Muscle of leg (tissue), 3 donors: ENCODE measurements at regions not wholly inside any gene's neighbourhood (a gene's known extent, or its start where the extent isn't known, plus 50 kb on each side); places are given as distances from the start of the nearest gene placed in this dataset.

Experiments
- DNase-seq: peaks from one replicate; pipeline ENCODE4 v3.0.0; 2013
- H3K27ac ChIP-seq: one replicate; pipeline ENCODE4 v1.5.1; 2013; ENCODE audit warnings: mild to moderate bottlenecking, low read length, control low read depth
- H3K27me3 ChIP-seq: one replicate; pipeline ENCODE4 v1.6.1; 2013; ENCODE audit warnings: low read length; ENCODE audit not compliant: control insufficient read depth, insufficient read depth
- H3K36me3 ChIP-seq: one replicate; pipeline ENCODE4 v1.6.1; 2013; ENCODE audit warnings: low read length; ENCODE audit not compliant: control insufficient read depth, insufficient read depth
- H3K4me1 ChIP-seq: one replicate; pipeline ENCODE4 v1.6.1; 2013; ENCODE audit warnings: low read length; ENCODE audit not compliant: control insufficient read depth, insufficient read depth
- H3K4me3 ChIP-seq: one replicate; pipeline ENCODE4 v1.5.1; 2013; ENCODE audit warnings: low read length, control low read depth
- H3K9me3 ChIP-seq: replicated peaks from 2 replicates; pipeline ENCODE4 v1.6.1; 2013; ENCODE audit warnings: low read depth, low read length; ENCODE audit not compliant: control insufficient read depth
- WGBS: methylation state at CpG from one replicate; pipeline ENCODE4 v1.1.5; 2013; ENCODE audit warnings: missing lambda C conversion rate; ENCODE audit not compliant: insufficient coverage; 5-methylcytosine and 5-hydroxymethylcytosine counted together

- Histone ChIP-seq H3K27ac (no peak overlapping the region), H3K9me3 (peaks cover 2% of the 10 kb centered on the region), H3K36me3 (no peaks in the 10 kb centered on the region), H3K4me3 (no peak overlapping the region), H3K4me1 (no peaks in the 10 kb centered on the region), H3K27me3 (no peaks in the 10 kb centered on the region)
- no CpG with 5 or more reads among the region's 5 CpGs for WGBS
- DNase-seq, result no peak
These were observed 585.5 kb downstream of the VRK1 start for GRCh38 chr14:97382616-97383226.

GRCh38 chr14:97385727-97386126 is 588.5 kb downstream of the VRK1 start:
- no peaks in the 10 kb centered on the region for H3K36me3 ChIP-seq
- no peaks in the 10 kb centered on the region for H3K27me3 ChIP-seq
- peaks cover 2% of the 10 kb centered on the region for H3K9me3 ChIP-seq
- peaks cover 3% of the 10 kb centered on the region for H3K4me1 ChIP-seq
- no peak for DNase-seq
- WGBS, result 57% methylated on average over 1 of the region's 3 CpGs
- H3K27ac ChIP-seq, result no peak overlapping the region
- no peak overlapping the region for H3K4me3 ChIP-seq

GRCh38 chr14:97387252-97387874 is 590.2 kb downstream of the VRK1 start:
- Histone ChIP-seq H3K4me1 (peaks cover 3% of the 10 kb centered on the region), H3K9me3 (no peaks in the 10 kb centered on the region), H3K36me3 (no peaks in the 10 kb centered on the region), H3K27me3 (no peaks in the 10 kb centered on the region), H3K27ac (no peak overlapping the region), H3K4me3 (no peak overlapping the region)
- WGBS, result 57% methylated on average over 8 of the region's 9 CpGs
- no peak for DNase-seq

GRCh38 chr14:97388408-97388807 is 591.2 kb downstream of the VRK1 start:
- H3K27me3 ChIP-seq, result peaks cover 2% of the 10 kb centered on the region
- no peaks in the 10 kb centered on the region for H3K36me3 ChIP-seq
- DNase-seq, result no peak
- no peaks in the 10 kb centered on the region for H3K9me3 ChIP-seq
- 41% methylated on average over 5 of the region's 9 CpGs for WGBS
- H3K4me1 ChIP-seq, result peaks cover 3% of the 10 kb centered on the region
- no peak overlapping the region for H3K4me3 ChIP-seq
- no peak overlapping the region for H3K27ac ChIP-seq

GRCh38 chr14:97390096-97390724 is 593.0 kb downstream of the VRK1 start:
- Histone ChIP-seq H3K27ac (peak overlapping the region; percentile 18), H3K27me3 (peaks cover 2% of the 10 kb centered on the region), H3K9me3 (no peaks in the 10 kb centered on the region), H3K4me3 (no peak overlapping the region), H3K36me3 (no peaks in the 10 kb centered on the region), H3K4me1 (peaks cover 3% of the 10 kb centered on the region)
- WGBS, result 27% methylated on average over 2 of the region's 4 CpGs
- peak; percentile 97 for DNase-seq

GRCh38 chr14:97393244-97393643 is 596.1 kb downstream of the VRK1 start:
- no peak overlapping the region for H3K4me3 ChIP-seq

GRCh38 chr14:97395068-97395467 is 597.9 kb downstream of the VRK1 start:
- no peaks in the 10 kb centered on the region for H3K9me3 ChIP-seq
- H3K27ac ChIP-seq, result no peak overlapping the region
- H3K36me3 ChIP-seq, result no peaks in the 10 kb centered on the region
- no peaks in the 10 kb centered on the region for H3K4me1 ChIP-seq
- DNase-seq, result no peak
- peaks cover 2% of the 10 kb centered on the region for H3K27me3 ChIP-seq
- no peak overlapping the region for H3K4me3 ChIP-seq
- WGBS, result 100% methylated on average over 2 of the region's 4 CpGs

More at GRCh38 chr14:97393244-97393643, 596.1 kb downstream of the VRK1 start:
- WGBS, result no CpG with 5 or more reads among the region's 6 CpGs
- Histone ChIP-seq H3K27ac (no peak overlapping the region), H3K4me1 (peaks cover 3% of the 10 kb centered on the region), H3K36me3 (no peaks in the 10 kb centered on the region), H3K27me3 (peaks cover 2% of the 10 kb centered on the region), H3K9me3 (no peaks in the 10 kb centered on the region)
- DNase-seq, result no peak

- no peak for DNase-seq
- H3K36me3 ChIP-seq, result no peaks in the 10 kb centered on the region
- no peaks in the 10 kb centered on the region for H3K4me1 ChIP-seq
- no peak overlapping the region for H3K4me3 ChIP-seq
- WGBS, result 82% methylated on average over 4 of the region's 7 CpGs
- H3K27me3 ChIP-seq, result peaks cover 2% of the 10 kb centered on the region
- no peak overlapping the region for H3K27ac ChIP-seq
- H3K9me3 ChIP-seq, result no peaks in the 10 kb centered on the region
These were observed 604.5 kb downstream of the VRK1 start for GRCh38 chr14:97401714-97402113.

- Histone ChIP-seq H3K27me3 (peaks cover 4% of the 10 kb centered on the region), H3K36me3 (no peaks in the 10 kb centered on the region), H3K9me3 (no peaks in the 10 kb centered on the region), H3K27ac (no peak overlapping the region), H3K4me3 (no peak overlapping the region), H3K4me1 (no peaks in the 10 kb centered on the region)
- DNase-seq, result no peak
- 8% methylated on average over 1 of the region's 2 CpGs for WGBS
These were observed 605.1 kb downstream of the VRK1 start for GRCh38 chr14:97402279-97402678.

- no peak overlapping the region for H3K4me3 ChIP-seq
- H3K36me3 ChIP-seq, result no peaks in the 10 kb centered on the region
- H3K9me3 ChIP-seq, result no peaks in the 10 kb centered on the region
- no peaks in the 10 kb centered on the region for H3K4me1 ChIP-seq
- no peak for DNase-seq
- 43% methylated on average over 14 of the region's 17 CpGs for WGBS
- H3K27ac ChIP-seq, result no peak overlapping the region
- peaks cover 32% of the 10 kb centered on the region for H3K27me3 ChIP-seq
These were observed 610.7 kb downstream of the VRK1 start for GRCh38 chr14:97407701-97408407.
